ENCODE measurements at regions not wholly inside any gene's neighbourhood (a gene's known extent, or its start where the extent isn't known, plus 50 kb on each side); places are given as distances from the start of the nearest gene placed in this dataset.
A peak's percentile ranks its signal among the peaks of the same experiment; 100 is the strongest.

DNA sequence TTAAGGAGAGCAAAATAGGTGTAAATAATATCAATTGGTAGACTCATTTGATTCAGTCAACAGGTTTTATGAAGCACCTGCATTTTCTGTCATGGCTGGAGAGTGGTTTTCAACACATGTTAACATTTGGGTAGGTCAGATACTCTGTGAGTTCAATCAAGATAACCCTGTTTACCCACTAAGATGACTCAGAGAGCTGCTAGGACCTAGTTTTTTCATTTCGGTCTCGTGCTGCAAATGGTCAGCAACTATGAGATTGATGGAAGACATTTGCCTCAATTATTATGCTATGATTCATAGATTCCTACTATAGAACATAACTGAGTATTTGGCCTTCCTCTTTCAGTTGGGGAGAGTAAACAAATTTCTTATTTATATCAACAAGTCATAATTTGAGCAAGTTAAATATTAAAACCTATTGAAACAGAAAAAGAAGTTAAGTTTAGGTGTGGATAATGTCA is 391.4 kb upstream of the CITED2 start (continued):
- TF ChIP-seq NR4A1 (CRISPR knock-in tag; IDR thresholded peaks at IDR 0.05): no peak
- peak; percentile 56; the same call in 1 of the 2 replicates for TF ChIP-seq NR4A1 (tag; IDR thresholded peaks at IDR 0.05)
- 0 out of 2 replicates have a peak, but pooled peaks have one; percentile 5 for TF ChIP-seq KLF16 (IDR thresholded peaks at IDR 0.05)
- peak; percentile 70 for TF ChIP-seq ZNF644 (tag; IDR thresholded peaks at IDR 0.05; ENCODE audit: low read depth)
- peak; percentile 49; the same call in 1 of the 2 replicates for TF ChIP-seq ZNF584 (CRISPR knock-in tag; IDR thresholded peaks at IDR 0.05; ENCODE audit: low read depth)
- TF ChIP-seq ZNF75A (CRISPR knock-in tag; IDR thresholded peaks at IDR 0.05): no peak
- no peak for TF ChIP-seq ZSCAN29 (IDR thresholded peaks at IDR 0.05)
- TF ChIP-seq MTF1 (CRISPR knock-in tag; IDR thresholded peaks at IDR 0.05; ENCODE audit: borderline replicate concordance): no peak
- TF ChIP-seq FOXJ2 (tag; IDR thresholded peaks at IDR 0.05): peak; percentile 96
- peak; percentile 44 for TF ChIP-seq CCNT2 (IDR thresholded peaks at IDR 0.05; ENCODE audit: borderline replicate concordance, extremely low read depth, insufficient read length, low read depth, low read length)
- peak; percentile 79 for TF ChIP-seq CBFA2T3 (IDR thresholded peaks at IDR 0.05)
- TF ChIP-seq ARID1B (IDR thresholded peaks at IDR 0.05): peak; percentile 90
- TF ChIP-seq PRMT5 (CRISPR knock-in tag; IDR thresholded peaks at IDR 0.05): no peak
- TF ChIP-seq NFATC3 (IDR thresholded peaks at IDR 0.05): no peak
- TF ChIP-seq, protein P1, sequence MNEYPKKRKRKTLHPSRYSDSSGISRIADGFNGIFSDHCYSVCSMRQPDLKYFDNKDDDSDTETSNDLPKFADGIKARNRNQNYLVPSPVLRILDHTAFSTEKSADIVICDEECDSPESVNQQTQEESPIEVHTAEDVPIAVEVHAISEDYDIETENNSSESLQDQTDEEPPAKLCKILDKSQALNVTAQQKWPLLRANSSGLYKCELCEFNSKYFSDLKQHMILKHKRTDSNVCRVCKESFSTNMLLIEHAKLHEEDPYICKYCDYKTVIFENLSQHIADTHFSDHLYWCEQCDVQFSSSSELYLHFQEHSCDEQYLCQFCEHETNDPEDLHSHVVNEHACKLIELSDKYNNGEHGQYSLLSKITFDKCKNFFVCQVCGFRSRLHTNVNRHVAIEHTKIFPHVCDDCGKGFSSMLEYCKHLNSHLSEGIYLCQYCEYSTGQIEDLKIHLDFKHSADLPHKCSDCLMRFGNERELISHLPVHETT (CRISPR knock-in tag; conservative IDR thresholded peaks at IDR 0.05 in 1 of 2, IDR thresholded peaks at IDR 0.05 in 1 of 2): peak in 1 of 2 experiments; percentile 64; a peak in 2 of 4 replicates
- 0 out of 2 replicates have a peak, but pooled peaks have one; percentile 60 for TF ChIP-seq ZFP1 (CRISPR knock-in tag; IDR thresholded peaks at IDR 0.05)
- TF ChIP-seq GATAD2B (IDR thresholded peaks at IDR 0.05; ENCODE audit: borderline replicate concordance): peak; percentile 28; the same call in 1 of the 2 replicates
- no peak for TF ChIP-seq NFXL1 (CRISPR knock-in tag; IDR thresholded peaks at IDR 0.05)
- TF ChIP-seq XRCC5 (IDR thresholded peaks at IDR 0.05; ENCODE audit: low read depth, low read length): no peak
- TF ChIP-seq ZMIZ1 (IDR thresholded peaks at IDR 0.05; ENCODE audit: low read depth in 2 of 2, low read length in 2 of 2): 0 out of 4 replicates have a peak, but pooled peaks of 1 of the 2 experiments have one; percentile 50
- TF ChIP-seq CTBP1 (IDR thresholded peaks at IDR 0.05; ENCODE audit: borderline replicate concordance): peak; percentile 74
- peak; percentile 71 for TF ChIP-seq ATF7 (IDR thresholded peaks at IDR 0.05)
- no peak for TF ChIP-seq ZNF445 (CRISPR knock-in tag; IDR thresholded peaks at IDR 0.05; ENCODE audit: low read depth)
- TF ChIP-seq BHLHE40 (IDR thresholded peaks at IDR 0.05; ENCODE audit: low read length): peak; percentile 98
- peak; percentile 68; the same call in 1 of the 2 replicates for TF ChIP-seq GTF2E2 (tag; IDR thresholded peaks at IDR 0.05)
- TF ChIP-seq NR2C2 (CRISPR knock-in tag; IDR thresholded peaks at IDR 0.05): no peak
- TF ChIP-seq NR2C2 (tag; IDR thresholded peaks at IDR 0.05): peak; percentile 87
- TF ChIP-seq FOXK2 (conservative IDR thresholded peaks at IDR 0.05 in 1 of 2, IDR thresholded peaks at IDR 0.05 in 1 of 2; ENCODE audit: low read depth in 2 of 2): peak; percentile 90 to 91

Data from K562 (cell line).